ENCODE measurements at regions not wholly inside any gene's neighbourhood (a gene's known extent, or its start where the extent isn't known, plus 50 kb on each side); places are given as distances from the start of the nearest gene placed in this dataset.
"Not testable (repeated sequence)": the region's sequence is repeated elsewhere in the genome, so short reads cannot be mapped to it uniquely, and the experiment has no call there.

DNA sequence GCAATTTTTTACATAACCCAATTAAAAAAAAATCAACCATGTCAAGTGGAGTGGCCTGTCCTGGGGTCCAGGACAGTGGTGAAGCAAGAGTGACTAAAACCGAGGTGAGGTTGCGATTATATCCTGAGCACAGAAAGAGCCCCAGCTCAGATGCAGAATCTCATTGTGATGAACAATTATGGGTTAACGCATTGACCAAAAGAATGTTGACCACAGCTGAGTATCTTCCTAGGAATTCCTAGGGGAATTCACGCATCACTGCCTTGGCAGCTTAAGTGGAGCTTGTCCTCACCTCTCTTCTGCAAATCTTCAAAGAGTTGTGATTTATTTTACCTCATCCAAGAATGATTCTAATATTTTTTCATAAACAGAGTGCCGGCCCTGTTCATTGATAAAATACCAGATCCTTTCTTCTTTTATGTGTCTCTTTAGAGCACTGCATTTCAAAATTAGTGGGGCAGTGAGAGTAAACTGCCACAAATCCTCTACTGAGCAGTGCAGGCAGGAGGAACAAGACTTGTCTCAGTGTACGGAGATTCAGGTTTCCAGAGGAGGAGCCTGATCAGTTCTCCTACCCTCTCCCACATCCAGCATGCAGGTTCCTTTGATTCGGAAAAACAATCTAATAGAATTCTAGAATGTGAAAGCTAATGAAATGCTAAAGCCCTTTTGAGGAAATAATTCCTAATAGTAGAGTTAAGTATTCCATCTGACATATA, 60.1 kb upstream of the ZNF184 start:
- DNase-seq = no peak

DNA sequence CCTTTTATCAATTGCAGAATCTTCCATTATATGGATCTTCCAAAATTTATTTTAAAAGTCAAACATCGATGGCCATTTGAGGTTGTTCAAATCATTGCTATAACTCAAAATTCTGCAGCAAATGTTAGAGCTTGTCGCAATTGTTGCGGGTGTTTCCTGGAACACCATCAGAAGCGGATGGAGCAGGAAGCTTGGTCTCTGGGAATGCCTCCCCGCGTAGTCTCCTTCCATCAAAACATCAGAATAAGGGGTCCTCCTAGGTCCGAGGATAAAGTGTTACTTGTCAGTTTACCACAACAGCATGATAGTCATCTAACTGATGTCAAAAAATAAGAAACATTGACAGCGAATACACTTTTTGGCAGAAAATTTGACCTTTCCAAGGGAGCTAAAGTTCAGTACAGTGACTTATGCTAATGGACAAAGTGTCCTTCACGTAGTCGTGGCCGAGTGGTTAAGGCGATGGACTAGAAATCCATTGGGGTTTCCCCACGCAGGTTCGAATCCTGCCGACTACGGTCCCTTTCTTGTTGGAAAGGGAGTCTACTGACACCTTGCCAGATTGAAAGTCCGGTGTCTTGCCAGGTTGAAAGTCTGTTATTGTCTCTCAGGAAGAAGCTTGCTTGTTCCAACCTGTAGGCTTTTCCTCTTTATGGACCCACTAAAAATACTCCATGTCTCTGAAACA, 59.0 kb upstream of the ZNF184 start:
- no peak for DNase-seq

DNA sequence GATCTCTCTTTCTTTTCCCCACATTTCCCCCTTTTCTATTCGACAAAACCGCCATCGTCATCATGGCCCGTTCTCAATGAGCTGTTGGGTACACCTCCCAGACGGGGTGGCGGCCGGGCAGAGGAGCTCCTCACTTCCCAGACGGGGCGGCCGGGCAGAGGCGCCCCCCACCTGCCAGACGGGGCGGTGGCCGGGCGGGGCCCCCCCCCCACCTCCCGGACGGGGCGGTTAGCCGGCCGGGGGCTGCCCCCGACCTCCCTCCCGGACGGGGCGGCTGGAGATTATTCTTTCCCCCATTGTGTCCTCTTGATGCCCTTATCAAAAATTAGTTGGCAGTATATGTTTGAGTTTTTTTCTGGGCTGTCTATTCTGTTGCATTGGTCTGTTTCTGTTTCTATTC, 56.9 kb upstream of the ZNF184 start:
- DNase-seq = not testable (repeated sequence)

DNA sequence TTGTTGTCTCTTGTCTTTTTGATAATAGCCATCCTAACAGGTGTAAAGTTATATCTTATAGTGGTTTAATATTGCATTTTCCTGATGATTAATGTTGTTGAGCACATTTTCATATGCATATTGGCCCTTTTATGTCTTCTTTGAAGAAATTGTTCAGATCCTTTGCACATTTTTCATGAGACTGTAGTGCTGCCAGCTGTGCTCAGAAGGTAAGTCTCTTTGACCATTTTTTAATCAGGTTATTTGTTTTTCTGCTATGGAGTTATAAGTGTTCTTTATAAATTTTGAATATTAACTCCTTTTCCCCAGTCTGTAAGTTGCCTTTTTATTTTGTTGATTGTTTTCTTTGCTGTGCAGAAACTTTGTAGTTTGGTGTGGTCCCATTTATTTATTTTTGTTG, 55.8 kb upstream of the ZNF184 start:
- no peak for DNase-seq
